GM23338 (cell line): ENCODE measurements at regions not wholly inside any gene's neighbourhood (a gene's known extent, or its start where the extent isn't known, plus 50 kb on each side); places are given as distances from the start of the nearest gene placed in this dataset.

Experiments used
- CREB1 ChIP-seq: fragments of 250-450 bp; sonication (Bioruptor Pico); IDR thresholded peaks from 2 replicates; pipeline ENCODE4 v1.5.0; 2020; ENCODE audit warnings: low read depth, mild to moderate bottlenecking, moderate library complexity
- EZH2 ChIP-seq: fragments of 200-600 bp; sonication (generic); IDR thresholded peaks from one replicate; pipeline ENCODE4 v1.8.0; 2017; ENCODE audit warnings: antibody characterized with exemption, mild to moderate bottlenecking, low read depth; ENCODE audit not compliant: unreplicated experiment
- POLR2AphosphoS5 ChIP-seq: IDR thresholded peaks from 2 replicates; pipeline ENCODE4 v1.6.1; 2016; ENCODE audit warnings: antibody characterized with exemption, low read depth
- REST ChIP-seq: IDR thresholded peaks from one replicate; pipeline ENCODE4 v1.6.1; 2018; ENCODE audit warnings: antibody characterized with exemption; ENCODE audit not compliant: unreplicated experiment
- ZNF114 ChIP-seq: fragments of 250-450 bp; sonication (Bioruptor Pico); IDR thresholded peaks from 2 replicates; pipeline ENCODE4 v1.5.0; 2020; ENCODE audit warnings: mild to moderate bottlenecking, moderate library complexity
- TF ChIP-seq, protein P1 (sequence below): fragments of 250-450 bp; sonication (Bioruptor Pico); IDR thresholded peaks from 2 replicates; pipeline ENCODE4 v1.5.0; 2020; ENCODE audit warnings: mild to moderate bottlenecking, moderate library complexity
- TF ChIP-seq, protein P2 (sequence below), 2 experiments: fragments of 200-600 bp in 1 of 2; sonication (generic) in 1 of 2; conservative IDR thresholded peaks; 2 replicates each; pipeline versions ENCODE4 v1.5.1 to v1.6.1; 2016 to 2017; ENCODE audit warnings: antibody characterized with exemption in 2 of 2, low read depth in 2 of 2, mild to moderate bottlenecking in 2 of 2, moderate library complexity in 1 of 2

GRCh38 chr10:53619671-53620070, 847.1 kb upstream of the MBL2 start (continued):
- TF ChIP-seq, protein P1, sequence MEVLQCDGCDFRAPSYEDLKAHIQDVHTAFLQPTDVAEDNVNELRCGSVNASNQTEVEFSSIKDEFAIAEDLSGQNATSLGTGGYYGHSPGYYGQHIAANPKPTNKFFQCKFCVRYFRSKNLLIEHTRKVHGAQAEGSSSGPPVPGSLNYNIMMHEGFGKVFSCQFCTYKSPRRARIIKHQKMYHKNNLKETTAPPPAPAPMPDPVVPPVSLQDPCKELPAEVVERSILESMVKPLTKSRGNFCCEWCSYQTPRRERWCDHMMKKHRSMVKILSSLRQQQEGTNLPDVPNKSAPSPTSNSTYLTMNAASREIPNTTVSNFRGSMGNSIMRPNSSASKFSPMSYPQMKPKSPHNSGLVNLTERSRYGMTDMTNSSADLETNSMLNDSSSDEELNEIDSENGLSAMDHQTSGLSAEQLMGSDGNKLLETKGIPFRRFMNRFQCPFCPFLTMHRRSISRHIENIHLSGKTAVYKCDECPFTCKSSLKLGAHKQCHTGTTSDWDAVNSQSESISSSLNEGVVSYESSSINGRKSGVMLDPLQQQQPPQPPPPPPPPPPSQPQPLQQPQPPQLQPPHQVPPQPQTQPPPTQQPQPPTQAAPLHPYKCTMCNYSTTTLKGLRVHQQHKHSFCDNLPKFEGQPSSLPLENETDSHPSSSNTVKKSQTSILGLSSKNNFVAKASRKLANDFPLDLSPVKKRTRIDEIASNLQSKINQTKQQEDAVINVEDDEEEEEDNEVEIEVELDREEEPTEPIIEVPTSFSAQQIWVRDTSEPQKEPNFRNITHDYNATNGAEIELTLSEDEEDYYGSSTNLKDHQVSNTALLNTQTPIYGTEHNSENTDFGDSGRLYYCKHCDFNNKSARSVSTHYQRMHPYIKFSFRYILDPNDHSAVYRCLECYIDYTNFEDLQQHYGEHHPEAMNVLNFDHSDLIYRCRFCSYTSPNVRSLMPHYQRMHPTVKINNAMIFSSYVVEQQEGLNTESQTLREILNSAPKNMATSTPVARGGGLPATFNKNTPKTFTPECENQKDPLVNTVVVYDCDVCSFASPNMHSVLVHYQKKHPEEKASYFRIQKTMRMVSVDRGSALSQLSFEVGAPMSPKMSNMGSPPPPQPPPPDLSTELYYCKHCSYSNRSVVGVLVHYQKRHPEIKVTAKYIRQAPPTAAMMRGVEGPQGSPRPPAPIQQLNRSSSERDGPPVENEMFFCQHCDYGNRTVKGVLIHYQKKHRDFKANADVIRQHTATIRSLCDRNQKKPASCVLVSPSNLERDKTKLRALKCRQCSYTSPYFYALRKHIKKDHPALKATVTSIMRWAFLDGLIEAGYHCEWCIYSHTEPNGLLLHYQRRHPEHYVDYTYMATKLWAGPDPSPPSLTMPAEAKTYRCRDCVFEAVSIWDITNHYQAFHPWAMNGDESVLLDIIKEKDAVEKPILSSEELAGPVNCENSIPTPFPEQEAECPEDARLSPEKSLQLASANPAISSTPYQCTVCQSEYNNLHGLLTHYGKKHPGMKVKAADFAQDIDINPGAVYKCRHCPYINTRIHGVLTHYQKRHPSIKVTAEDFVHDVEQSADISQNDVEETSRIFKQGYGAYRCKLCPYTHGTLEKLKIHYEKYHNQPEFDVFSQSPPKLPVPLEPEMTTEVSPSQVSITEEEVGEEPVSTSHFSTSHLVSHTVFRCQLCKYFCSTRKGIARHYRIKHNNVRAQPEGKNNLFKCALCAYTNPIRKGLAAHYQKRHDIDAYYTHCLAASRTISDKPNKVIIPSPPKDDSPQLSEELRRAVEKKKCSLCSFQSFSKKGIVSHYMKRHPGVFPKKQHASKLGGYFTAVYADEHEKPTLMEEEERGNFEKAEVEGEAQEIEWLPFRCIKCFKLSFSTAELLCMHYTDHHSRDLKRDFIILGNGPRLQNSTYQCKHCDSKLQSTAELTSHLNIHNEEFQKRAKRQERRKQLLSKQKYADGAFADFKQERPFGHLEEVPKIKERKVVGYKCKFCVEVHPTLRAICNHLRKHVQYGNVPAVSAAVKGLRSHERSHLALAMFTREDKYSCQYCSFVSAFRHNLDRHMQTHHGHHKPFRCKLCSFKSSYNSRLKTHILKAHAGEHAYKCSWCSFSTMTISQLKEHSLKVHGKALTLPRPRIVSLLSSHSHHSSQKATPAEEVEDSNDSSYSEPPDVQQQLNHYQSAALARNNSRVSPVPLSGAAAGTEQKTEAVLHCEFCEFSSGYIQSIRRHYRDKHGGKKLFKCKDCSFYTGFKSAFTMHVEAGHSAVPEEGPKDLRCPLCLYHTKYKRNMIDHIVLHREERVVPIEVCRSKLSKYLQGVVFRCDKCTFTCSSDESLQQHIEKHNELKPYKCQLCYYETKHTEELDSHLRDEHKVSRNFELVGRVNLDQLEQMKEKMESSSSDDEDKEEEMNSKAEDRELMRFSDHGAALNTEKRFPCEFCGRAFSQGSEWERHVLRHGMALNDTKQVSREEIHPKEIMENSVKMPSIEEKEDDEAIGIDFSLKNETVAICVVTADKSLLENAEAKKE: no peak
- TF ChIP-seq CREB1 (CRISPR knock-in tag) (no peak), EZH2 (no peak), REST (no peak), ZNF114 (CRISPR knock-in tag) (no peak), POLR2AphosphoS5 (no peak)
- TF ChIP-seq, protein P2, sequence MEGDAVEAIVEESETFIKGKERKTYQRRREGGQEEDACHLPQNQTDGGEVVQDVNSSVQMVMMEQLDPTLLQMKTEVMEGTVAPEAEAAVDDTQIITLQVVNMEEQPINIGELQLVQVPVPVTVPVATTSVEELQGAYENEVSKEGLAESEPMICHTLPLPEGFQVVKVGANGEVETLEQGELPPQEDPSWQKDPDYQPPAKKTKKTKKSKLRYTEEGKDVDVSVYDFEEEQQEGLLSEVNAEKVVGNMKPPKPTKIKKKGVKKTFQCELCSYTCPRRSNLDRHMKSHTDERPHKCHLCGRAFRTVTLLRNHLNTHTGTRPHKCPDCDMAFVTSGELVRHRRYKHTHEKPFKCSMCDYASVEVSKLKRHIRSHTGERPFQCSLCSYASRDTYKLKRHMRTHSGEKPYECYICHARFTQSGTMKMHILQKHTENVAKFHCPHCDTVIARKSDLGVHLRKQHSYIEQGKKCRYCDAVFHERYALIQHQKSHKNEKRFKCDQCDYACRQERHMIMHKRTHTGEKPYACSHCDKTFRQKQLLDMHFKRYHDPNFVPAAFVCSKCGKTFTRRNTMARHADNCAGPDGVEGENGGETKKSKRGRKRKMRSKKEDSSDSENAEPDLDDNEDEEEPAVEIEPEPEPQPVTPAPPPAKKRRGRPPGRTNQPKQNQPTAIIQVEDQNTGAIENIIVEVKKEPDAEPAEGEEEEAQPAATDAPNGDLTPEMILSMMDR (conservative IDR thresholded peaks at IDR 0.05; ENCODE audit: low read depth in 2 of 2): no peak
